ENCODE measurements at regions not wholly inside any gene's neighbourhood (a gene's known extent, or its start where the extent isn't known, plus 50 kb on each side); places are given as distances from the start of the nearest gene placed in this dataset.

DNA sequence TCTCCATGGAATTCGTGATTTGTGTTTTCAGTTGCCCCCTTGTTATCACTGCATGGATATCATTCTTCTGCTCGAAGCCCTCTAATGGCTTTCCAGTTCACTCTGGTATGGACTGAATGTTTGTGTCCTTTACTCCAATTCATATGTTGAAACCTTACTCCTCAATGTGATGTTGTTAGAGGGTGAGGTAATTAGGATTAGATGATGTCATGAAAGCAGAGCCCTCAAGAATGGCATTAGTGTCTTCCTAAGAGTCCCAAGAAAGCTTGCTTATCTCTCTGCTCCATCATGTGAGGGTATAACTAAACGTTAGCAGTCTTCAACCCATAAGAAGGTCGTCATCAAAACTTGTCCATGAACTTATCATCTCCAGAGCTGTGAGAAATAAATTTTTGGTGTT is 1626.3 kb upstream of the MIR17HG start:
- peaks cover 3% of the 10 kb centered on the region in 2 experiments; a peak in 2 of 4 replicates for H3K9me3 ChIP-seq (ENCODE audit: control insufficient read depth in 1 of 2, insufficient read depth in 1 of 2, low read depth in 1 of 2, low read length in 2 of 2)
- no peaks in the 10 kb centered on the region for H3K36me3 ChIP-seq (ENCODE audit: control insufficient read depth in 1 of 2, insufficient read depth in 2 of 2, low read length in 2 of 2)
- ATAC-seq = no peak
- H3K9me2 ChIP-seq (ENCODE audit: insufficient read depth) = no peaks in the 10 kb centered on the region
- BruUV-seq (replicated peaks) = no TSS peak
- ChIA-PET POLR2A (no interaction called here), RAD21 (ENCODE audit: low non-redundant PET in 1 of 2, low total read pairs in 2 of 2, uncharacterized antibody in 2 of 2, unreplicated experiment in 2 of 2) (no interaction called here), CTCF (no interaction called here)
- H3K79me2 ChIP-seq (ENCODE audit: insufficient read depth, low read length) = no peaks in the 10 kb centered on the region
- no peak overlapping the region for H3K4me3 ChIP-seq (replicated peaks in 1 of 2; ENCODE audit: low read depth in 1 of 2, low read length in 2 of 2)
- H3K4me1 ChIP-seq (ENCODE audit: control insufficient read depth in 1 of 2, insufficient read depth in 2 of 2, low read length in 2 of 2) = no peaks in the 10 kb centered on the region
- H3K27ac ChIP-seq (ENCODE audit: low read depth, low read length) = no peak overlapping the region
- H3K27me3 ChIP-seq (ENCODE audit: insufficient read depth, low read length) = no peaks in the 10 kb centered on the region
- no peak overlapping the region for H3K9ac ChIP-seq (ENCODE audit: low read length)
- intact Hi-C loops (cut with micrococcal nuclease) = no loop called here
- H3K4me2 ChIP-seq (ENCODE audit: low read length) = no peak overlapping the region
- DNase-seq (ENCODE audit: low read depth, low spot score) = no peak
- no peaks in the 10 kb centered on the region for H4K20me1 ChIP-seq (ENCODE audit: insufficient read depth)
- H2AFZ ChIP-seq (ENCODE audit: low read depth, low read length, poor library complexity, severe bottlenecking) = no peak overlapping the region
- TF ChIP-seq SIN3A (IDR thresholded peaks at IDR 0.05; ENCODE audit: low read depth) (no peak), SP1 (IDR thresholded peaks at IDR 0.05; ENCODE audit: low read depth) (no peak), ELF1 (IDR thresholded peaks at IDR 0.05; ENCODE audit: borderline replicate concordance, low read depth) (no peak), RAD21 (IDR thresholded peaks at IDR 0.05; ENCODE audit: low read depth) (no peak), POLR2A (IDR thresholded peaks at IDR 0.05; ENCODE audit: borderline replicate concordance, extremely low read depth, insufficient read depth, insufficient read length) (no peak), JUND (IDR thresholded peaks at IDR 0.05) (no peak), ZNF274 (IDR thresholded peaks at IDR 0.05; ENCODE audit: low read depth, low read length) (no peak), POLR2AphosphoS5 (IDR thresholded peaks at IDR 0.05; ENCODE audit: low read depth, low read length) (no peak), ZBTB33 (IDR thresholded peaks at IDR 0.05; ENCODE audit: extremely low read depth, insufficient replicate concordance, low read length) (no peak), EZH2phosphoT487 (IDR thresholded peaks at IDR 0.05; ENCODE audit: borderline replicate concordance) (no peak), CBX3 (IDR thresholded peaks at IDR 0.05; ENCODE audit: low read depth) (no peak)
- TF ChIP-seq, protein P1, sequence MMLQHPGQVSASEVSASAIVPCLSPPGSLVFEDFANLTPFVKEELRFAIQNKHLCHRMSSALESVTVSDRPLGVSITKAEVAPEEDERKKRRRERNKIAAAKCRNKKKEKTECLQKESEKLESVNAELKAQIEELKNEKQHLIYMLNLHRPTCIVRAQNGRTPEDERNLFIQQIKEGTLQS (IDR thresholded peaks at IDR 0.05) = no peak
- TF ChIP-seq, protein P2, sequence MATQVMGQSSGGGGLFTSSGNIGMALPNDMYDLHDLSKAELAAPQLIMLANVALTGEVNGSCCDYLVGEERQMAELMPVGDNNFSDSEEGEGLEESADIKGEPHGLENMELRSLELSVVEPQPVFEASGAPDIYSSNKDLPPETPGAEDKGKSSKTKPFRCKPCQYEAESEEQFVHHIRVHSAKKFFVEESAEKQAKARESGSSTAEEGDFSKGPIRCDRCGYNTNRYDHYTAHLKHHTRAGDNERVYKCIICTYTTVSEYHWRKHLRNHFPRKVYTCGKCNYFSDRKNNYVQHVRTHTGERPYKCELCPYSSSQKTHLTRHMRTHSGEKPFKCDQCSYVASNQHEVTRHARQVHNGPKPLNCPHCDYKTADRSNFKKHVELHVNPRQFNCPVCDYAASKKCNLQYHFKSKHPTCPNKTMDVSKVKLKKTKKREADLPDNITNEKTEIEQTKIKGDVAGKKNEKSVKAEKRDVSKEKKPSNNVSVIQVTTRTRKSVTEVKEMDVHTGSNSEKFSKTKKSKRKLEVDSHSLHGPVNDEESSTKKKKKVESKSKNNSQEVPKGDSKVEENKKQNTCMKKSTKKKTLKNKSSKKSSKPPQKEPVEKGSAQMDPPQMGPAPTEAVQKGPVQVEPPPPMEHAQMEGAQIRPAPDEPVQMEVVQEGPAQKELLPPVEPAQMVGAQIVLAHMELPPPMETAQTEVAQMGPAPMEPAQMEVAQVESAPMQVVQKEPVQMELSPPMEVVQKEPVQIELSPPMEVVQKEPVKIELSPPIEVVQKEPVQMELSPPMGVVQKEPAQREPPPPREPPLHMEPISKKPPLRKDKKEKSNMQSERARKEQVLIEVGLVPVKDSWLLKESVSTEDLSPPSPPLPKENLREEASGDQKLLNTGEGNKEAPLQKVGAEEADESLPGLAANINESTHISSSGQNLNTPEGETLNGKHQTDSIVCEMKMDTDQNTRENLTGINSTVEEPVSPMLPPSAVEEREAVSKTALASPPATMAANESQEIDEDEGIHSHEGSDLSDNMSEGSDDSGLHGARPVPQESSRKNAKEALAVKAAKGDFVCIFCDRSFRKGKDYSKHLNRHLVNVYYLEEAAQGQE (IDR thresholded peaks at IDR 0.05; ENCODE audit: low read depth) = no peak
- TF ChIP-seq, protein P3, sequence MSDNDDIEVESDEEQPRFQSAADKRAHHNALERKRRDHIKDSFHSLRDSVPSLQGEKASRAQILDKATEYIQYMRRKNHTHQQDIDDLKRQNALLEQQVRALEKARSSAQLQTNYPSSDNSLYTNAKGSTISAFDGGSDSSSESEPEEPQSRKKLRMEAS (IDR thresholded peaks at IDR 0.05) = no peak

Data from HCT116 (cell line).